GM12878 (cell line): ENCODE measurements at regions not wholly inside any gene's neighbourhood (a gene's known extent, or its start where the extent isn't known, plus 50 kb on each side); places are given as distances from the start of the nearest gene placed in this dataset.

Source experiments
- CTCF ChIP-seq, 3 experiments: IDR thresholded peaks in 2 of 3; conservative IDR thresholded peaks in 1 of 3; 2 replicates each; pipeline ENCODE4 v1.5.1; 2011; ENCODE audit warnings: low read depth in 3 of 3, low read length in 3 of 3, mild to moderate bottlenecking in 3 of 3, control low read depth in 2 of 3, moderate library complexity in 2 of 3, inconsistent platforms in 1 of 3, mixed read lengths in 1 of 3; ENCODE audit not compliant: control insufficient read depth in 2 of 3, insufficient read depth in 1 of 3; ENCODE audit errors: extremely low read depth in 1 of 3
- EZH2 ChIP-seq: IDR thresholded peaks from 2 replicates; pipeline ENCODE4 v1.6.1; 2012; ENCODE audit warnings: low read depth, mild to moderate bottlenecking, control low read depth, inconsistent platforms, low read length, borderline replicate concordance; ENCODE audit not compliant: control insufficient read depth
- MXI1 ChIP-seq: fragments of 150-350 bp; IDR thresholded peaks from 2 replicates; pipeline ENCODE4 v1.6.1; 2011; ENCODE audit warnings: low read depth, mild to moderate bottlenecking, inconsistent platforms, low read length, improper control_type of control experiment
- MYC ChIP-seq: IDR thresholded peaks from 2 replicates; pipeline ENCODE4 v1.6.1; 2011; ENCODE audit warnings: mild to moderate bottlenecking, low read length, moderate library complexity, inconsistent platforms; ENCODE audit not compliant: insufficient read depth, insufficient replicate concordance, insufficient read length, severe bottlenecking
- NFYB ChIP-seq: IDR thresholded peaks from 2 replicates; pipeline ENCODE4 v1.6.1; 2011; ENCODE audit warnings: low read depth, mild to moderate bottlenecking, low read length, improper control_type of control experiment, moderate library complexity; ENCODE audit not compliant: insufficient read depth
- PAX5 ChIP-seq: IDR thresholded peaks from 2 replicates; pipeline ENCODE4 v1.6.1; 2011; ENCODE audit warnings: low read depth, low read length, borderline replicate concordance
- PBX3 ChIP-seq: IDR thresholded peaks from 2 replicates; pipeline ENCODE4 v1.6.1; 2011; ENCODE audit warnings: mild to moderate bottlenecking, low read depth, low read length, moderate library complexity; ENCODE audit not compliant: insufficient replicate concordance
- POLR2AphosphoS5 ChIP-seq: IDR thresholded peaks from 2 replicates; pipeline ENCODE4 v1.6.1; 2011; ENCODE audit warnings: mild to moderate bottlenecking, low read length, inconsistent platforms
- RAD21 ChIP-seq: IDR thresholded peaks from 2 replicates; pipeline ENCODE4 v1.6.1; 2011; ENCODE audit warnings: mild to moderate bottlenecking, low read depth, low read length, moderate library complexity; ENCODE audit not compliant: insufficient read depth
- TAF1 ChIP-seq: IDR thresholded peaks from 2 replicates; pipeline ENCODE4 v1.6.1; 2011; ENCODE audit warnings: mild to moderate bottlenecking, low read depth, low read length, borderline replicate concordance

GRCh38 chr2:144261336-144261735, 258.6 kb downstream of the ZEB2 start:
- TF ChIP-seq PAX5 (no peak), MXI1 (no peak), PBX3 (no peak), MYC (no peak), POLR2AphosphoS5 (no peak), EZH2 (no peak), CTCF (IDR thresholded peaks at IDR 0.05 in 2 of 3, conservative IDR thresholded peaks at IDR 0.05 in 1 of 3; ENCODE audit: control insufficient read depth in 2 of 3, extremely low read depth in 1 of 3, insufficient read depth in 1 of 3, low read depth in 3 of 3, low read length in 3 of 3) (no peak), TAF1 (no peak), RAD21 (no peak), NFYB (no peak)
